Middle frontal gyrus (tissue), 1 donor: ENCODE measurements at regions not wholly inside any gene's neighbourhood (a gene's known extent, or its start where the extent isn't known, plus 50 kb on each side); places are given as distances from the start of the nearest gene placed in this dataset.
A peak's percentile ranks its signal among the peaks of the same experiment; 100 is the strongest.
"Not testable (repeated sequence)": the region's sequence is repeated elsewhere in the genome, so short reads cannot be mapped to it uniquely, and the experiment has no call there.

Experiments
- DNase-seq: peaks from one replicate; pipeline ENCODE4 v3.0.0-alpha.2; 2015; ENCODE audit warnings: low spot score; ENCODE audit errors: extremely low spot score

DNA sequence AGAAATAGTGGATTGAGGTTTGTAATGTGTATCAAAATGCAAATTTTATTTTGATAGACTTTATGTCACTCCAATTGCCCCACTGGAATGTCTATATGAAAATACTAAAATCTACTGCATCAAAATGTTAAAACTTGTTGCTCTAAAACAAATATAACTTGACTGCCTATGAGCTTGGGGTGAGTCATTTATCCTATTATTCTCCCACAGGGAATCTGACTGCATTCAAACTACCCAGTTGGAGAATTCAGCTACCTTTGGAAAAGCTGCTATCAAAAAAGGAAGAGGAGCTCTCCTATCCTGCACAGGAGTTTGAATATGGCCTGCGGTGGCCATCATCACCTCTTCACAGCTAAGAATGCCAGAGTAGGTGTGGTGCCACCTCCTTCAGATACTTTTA is 173.1 kb downstream of the KLHL28 start:
- no peak for DNase-seq

- DNase-seq = no peak
Observed at GRCh38 chr14:44785096-44785495, 176.7 kb downstream of the KLHL28 start.

DNA sequence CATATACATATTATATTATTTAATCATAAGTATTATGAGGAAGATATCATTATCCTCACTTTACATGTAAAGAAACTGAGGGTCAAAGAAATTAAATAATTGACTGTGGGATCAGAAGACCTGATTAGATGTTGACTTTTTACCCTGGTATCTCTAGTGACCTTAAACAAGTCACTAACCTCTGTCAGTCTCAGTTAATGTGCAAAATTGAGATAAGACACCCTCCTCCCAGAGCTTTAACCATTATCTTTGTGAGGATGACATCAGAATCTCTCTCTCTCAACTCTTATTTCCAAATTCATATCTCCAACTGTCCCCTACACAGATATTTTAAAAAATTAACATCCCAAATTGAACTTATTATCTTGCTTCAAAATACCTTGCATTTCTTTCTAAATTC is 177.8 kb downstream of the KLHL28 start:
- DNase-seq = no peak

DNA sequence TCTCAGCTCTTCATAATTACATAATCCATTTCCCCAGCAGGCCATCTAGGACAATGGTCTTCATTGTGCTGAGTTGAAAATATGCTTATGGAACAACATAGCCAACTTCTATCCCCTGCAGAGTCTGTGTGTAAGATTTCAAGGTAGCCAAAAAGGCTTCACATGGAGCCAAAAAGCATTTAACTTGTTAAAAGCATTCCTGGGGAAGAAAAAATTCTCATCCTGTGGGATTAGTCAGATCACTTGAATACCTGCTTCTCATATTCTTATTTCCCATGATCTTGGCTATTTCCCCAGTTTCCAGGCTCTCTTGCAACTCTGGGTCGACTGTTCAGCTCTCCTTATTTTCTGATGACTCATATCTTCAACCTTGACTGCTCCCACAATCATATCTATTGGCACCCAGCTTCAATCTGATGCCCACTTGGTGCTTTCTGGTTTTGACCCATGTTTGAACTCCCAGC is 178.9 kb downstream of the KLHL28 start:
- no peak for DNase-seq

GRCh38 chr14:44780989-44781388 is 180.8 kb downstream of the KLHL28 start:
- no peak for DNase-seq

- no peak for DNase-seq
Observed at GRCh38 chr14:44778604-44779003, 183.1 kb downstream of the KLHL28 start.

DNA sequence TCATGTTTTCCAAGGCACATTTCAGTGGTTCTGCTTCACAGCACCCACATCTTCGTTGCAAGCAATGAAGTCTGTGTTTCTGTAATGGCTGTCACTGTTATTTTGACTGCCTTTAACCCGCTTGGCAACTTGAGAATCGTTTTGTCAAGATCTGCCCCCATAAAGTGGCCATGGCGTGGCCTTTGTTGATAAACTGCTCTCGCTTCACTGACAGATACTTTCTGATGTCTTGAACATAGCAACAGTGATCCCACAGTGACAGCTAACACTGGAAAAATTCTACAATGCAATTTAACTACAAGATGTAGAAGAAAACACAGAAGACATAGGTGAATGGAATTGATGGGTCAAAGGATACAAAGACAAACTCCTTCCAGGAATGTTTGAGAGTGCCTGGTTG is 184.2 kb downstream of the KLHL28 start:
- DNase-seq = no peak

DNA sequence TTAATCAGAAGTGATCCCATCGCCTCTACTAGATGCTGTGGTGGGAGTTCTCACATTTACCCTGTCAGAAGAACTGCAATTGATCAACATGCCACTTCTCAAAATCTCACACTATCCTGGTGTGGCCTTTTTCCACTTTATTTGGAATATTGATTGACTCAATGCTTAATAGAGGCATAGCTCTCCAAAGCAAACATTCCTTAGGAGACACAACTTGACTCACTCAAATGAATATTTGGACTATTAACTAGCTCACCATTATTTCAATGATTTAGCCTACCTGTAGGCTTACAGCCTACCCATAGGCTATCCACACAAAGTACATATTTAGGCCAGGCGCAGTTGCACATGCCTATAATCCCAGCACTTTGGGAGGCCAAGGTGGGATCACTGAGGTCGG is 186.5 kb downstream of the KLHL28 start:
- no peak for DNase-seq

DNA sequence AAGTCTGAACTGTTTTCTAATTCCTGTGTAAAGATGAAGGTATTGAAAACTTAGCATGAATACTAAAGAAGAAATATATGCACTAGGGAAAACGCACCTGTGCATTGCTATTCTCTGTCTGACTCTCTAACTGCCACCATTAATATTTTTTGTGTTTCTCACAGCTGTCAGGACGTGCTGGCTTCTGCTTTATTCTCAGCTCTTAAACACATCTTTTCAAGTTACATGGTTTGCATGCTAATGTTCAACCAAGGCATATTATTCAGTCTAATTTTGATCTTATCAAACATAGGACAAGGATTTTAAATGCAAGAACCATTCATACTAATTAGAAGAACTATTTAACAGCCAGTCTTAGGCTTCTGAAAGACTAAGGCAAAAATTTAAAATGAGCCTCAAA is 187.4 kb downstream of the KLHL28 start:
- DNase-seq = no peak

GRCh38 chr14:44771496-44771895 is 190.3 kb downstream of the KLHL28 start:
- no peak for DNase-seq

DNA sequence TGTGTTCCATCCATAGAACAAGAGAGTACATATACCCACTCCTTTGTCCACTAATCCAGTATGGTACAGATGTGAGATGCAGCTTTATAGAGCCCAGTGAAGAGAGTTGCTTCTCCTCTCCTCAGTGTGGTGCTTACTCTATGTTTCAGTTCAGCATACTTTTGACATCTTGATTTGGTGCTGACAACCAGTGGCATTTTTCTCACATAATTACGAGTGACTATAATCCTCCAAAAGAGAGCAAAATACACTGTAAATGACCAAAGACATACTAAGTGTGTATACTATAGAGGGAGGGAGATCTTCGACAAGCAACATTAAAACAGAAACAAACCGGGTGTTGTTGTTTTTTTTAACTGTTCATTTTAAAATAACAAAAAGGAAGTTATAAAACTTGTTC is 191.5 kb downstream of the KLHL28 start:
- DNase-seq = no peak

GRCh38 chr14:44768935-44769334 is 192.8 kb downstream of the KLHL28 start:
- no peak for DNase-seq

DNA sequence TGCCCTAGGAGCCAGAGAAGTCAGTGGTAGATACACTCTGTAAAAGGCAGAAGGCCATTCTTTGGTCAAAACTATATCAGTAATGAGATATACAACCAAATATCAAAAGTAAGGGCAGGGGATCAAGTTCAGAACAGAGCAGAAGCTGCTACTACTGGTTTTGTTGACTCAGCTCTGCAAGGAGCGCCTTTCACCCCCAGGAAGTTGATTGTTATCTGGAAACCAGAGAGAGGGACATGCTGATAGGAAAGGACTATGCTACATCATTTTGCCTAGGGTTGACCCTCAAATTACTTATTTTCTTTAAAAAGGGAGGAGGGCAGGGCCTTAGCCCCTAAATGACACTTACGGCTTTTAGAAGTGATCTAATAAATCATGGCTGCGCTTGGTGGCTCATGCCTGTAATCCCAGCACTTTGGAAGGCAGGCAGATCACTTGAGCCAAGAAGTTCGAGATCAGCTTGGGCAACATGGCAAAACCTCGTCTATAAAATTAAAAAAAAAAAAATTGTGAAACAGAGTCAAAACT is 194.0 kb downstream of the KLHL28 start:
- DNase-seq = no peak

DNA sequence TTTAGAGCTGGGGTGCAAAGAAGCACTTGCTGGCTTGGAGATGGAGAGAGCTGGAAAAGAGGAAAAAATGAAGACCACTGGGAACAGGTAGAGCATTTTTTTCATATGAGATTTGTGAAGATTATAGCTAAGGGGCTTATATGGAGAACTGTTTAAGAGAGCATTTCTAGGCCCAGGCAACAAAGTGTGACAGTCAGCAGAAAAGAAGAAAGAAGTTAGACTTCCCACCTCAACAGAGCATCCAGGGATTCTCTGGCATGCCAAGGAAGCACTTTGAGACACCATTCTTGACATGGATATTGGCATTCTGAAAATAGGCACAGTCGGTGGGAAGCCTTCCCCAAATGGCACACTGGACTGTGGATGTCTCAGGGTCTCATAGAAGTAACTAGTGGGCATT is 195.5 kb downstream of the KLHL28 start:
- DNase-seq = no peak

GRCh38 chr14:44763356-44763755 is 198.4 kb downstream of the KLHL28 start:
- DNase-seq = no peak

GRCh38 chr14:44759277-44759676 is 202.5 kb downstream of the KLHL28 start:
- no peak for DNase-seq

DNA sequence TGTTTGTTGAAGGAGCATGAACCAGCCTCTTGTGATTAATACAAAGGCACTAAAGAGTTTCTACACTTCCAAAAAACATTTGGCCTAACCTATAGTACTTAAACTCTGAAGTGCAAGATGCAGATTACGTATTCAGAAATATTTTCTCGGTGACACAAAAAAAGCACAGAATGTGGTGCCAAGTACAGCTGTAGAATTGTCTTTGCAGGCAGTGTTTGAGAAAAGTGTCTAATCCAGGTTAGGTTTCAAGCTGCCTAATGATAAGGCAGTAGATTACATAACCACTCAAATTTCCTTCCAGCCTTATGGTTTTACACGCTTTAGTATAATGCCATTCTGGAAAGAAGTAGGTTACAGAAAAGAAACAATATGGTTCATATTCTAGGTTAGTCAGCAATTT is 205.2 kb downstream of the KLHL28 start:
- DNase-seq = peak; percentile 12

DNA sequence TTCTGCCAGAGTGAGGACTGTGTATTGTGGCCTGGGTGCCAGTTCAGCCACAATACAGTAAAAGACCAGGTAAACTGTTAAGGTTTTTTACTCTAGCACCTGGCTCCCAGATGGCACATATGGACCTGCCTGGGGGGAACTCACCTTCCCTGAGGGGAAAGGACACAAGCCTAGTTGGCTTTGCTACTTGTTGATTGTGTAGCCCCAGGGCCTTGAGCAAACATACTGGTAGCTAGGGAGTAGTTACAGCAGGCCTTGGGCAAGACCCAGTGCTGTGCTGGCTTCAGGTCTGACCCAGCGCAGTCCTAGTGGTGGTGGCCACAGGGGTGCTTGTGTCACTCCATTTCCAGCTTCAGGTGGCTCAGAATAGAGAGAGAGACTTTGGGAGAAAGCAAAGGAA is 216.4 kb downstream of the KLHL28 start:
- DNase-seq = no peak

GRCh38 chr14:44742202-44742601 is 219.5 kb downstream of the KLHL28 start:
- no peak for DNase-seq

DNA sequence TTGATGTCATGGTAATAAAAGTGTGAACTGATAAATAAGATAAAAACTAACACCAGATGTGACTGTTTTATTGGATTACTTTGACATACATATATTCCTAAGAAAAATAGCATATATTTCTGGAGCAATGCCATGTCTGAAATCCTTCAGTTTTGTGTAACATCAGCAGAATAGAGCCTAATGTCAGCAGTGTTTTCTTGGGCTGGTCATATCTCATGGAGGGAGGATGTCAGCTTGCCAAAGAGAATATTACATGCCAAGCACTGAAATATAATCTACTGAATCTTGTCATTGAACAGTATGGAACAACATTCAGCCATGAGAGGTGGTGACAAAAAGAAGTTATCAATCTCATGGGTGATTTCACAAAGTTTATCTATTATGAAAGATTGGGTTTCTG is 220.3 kb downstream of the KLHL28 start:
- no peak for DNase-seq

GRCh38 chr14:44736326-44736725 is 225.4 kb downstream of the KLHL28 start:
- no peak for DNase-seq

DNA sequence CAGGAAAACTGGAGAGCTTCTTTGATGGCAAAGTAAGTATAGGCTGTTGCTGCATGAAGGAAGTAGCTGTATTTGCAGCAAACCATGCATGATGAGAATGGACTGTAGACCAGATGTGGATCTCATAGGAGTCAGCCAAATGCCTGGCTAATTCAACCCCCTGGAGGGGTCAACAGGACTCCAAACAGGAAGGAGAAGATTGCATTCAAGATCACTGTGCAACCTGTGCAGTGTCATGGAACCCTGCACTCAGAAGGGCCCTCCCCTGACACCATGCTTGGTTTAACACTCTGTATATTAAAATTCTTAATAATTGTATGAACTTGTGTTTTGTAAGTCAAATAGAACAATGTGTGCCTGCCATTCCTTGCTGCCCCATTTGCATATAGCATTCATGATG is 225.1 kb upstream of the FSCB start:
- no peak for DNase-seq

DNA sequence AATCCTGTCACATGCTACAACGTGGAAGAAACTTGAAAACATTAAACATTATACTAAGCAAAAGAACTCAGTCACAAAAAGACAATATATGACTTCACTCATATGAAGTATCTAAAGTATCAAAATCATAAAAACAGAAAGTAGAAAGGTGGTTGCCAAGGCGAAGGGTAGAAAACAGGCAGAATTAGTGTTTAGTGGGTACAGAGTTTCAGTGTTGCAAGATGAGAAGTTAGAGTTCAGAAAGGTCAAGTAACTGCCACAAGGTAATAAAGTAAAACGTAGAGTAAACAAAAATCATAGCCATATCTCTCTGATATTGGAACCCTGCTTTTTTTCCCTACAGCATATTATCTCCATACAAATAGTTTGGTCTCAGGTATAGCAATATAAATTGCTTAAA is 223.8 kb upstream of the FSCB start:
- no peak for DNase-seq

DNA sequence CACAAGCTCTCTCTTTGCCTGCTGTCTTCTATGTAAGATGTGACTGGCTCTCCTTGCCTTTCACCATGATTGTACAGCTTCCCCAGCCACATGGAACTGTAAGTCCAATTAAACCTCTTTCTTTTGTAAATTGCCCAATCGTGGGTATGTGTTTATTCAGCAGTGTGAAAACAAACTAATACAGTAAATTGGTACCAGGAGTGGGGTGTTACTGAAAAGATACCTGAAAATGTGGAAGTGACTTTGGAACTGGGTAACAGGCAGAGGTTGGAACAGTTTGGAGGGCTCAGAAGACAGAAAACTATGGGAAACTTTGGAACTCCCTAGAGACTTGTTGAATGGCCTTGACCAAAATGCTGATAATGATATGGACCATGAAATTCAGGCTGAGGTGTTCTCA is 214.3 kb upstream of the FSCB start:
- not testable (repeated sequence) for DNase-seq
